HCT116 (cell line): ENCODE measurements at regions not wholly inside any gene's neighbourhood (a gene's known extent, or its start where the extent isn't known, plus 50 kb on each side); places are given as distances from the start of the nearest gene placed in this dataset.

Experiments
- ATAC-seq: fragments of 200-7000 bp; cut with Tn5 transposase; 2 replicates; pipeline ENCODE4 v1.9.1; 2020; ENCODE audit warnings: mild to moderate bottlenecking, moderate library complexity
- BruUV-seq: library from RNA; stranded (reverse); fragments of 400-500 nt; replicated peaks from 2 replicates; lab custom pipeline; 2021; lab: Mats Ljungman, UMichigan
- CTCF ChIA-PET: fragments of 300-600 bp; sonication (Branson Sonifier 250); formaldehyde crosslinking; loops from one replicate; lab custom pipeline; 2021; ENCODE audit warnings: antibody characterized with exemption; lab: Charles Lee
- POLR2A ChIA-PET: fragments of 300-600, 350-600 bp; sonication (Branson Sonifier 250); formaldehyde crosslinking; loops from one replicate; lab custom pipeline; 2021; ENCODE audit warnings: antibody characterized with exemption; lab: Charles Lee
- RAD21 ChIA-PET, 2 experiments: fragments of 300-600 bp; sonication (Branson Sonifier 250); formaldehyde crosslinking; loops; one replicate each; lab custom pipeline; 2023; ENCODE audit warnings: low total read pairs in 2 of 2; ENCODE audit not compliant: uncharacterized antibody in 2 of 2, unreplicated experiment in 2 of 2, low non-redundant PET in 1 of 2; lab: Charles Lee
- DNase-seq: peaks from one replicate; pipeline ENCODE4 v3.0.0-alpha.2; 2010; ENCODE audit warnings: low read depth, low spot score
- H2AFZ ChIP-seq: fragments of 200-600 bp; shearing (Covaris generic), sonication (generic); 2 replicates; pipeline ENCODE4 v1.6.1; 2017; ENCODE audit warnings: low read depth, mixed run types, mixed read lengths, antibody characterized with exemption, low read length; ENCODE audit not compliant: poor library complexity, severe bottlenecking
- H3K27ac ChIP-seq: 2 replicates; pipeline ENCODE4 v1.5.1; 2012; ENCODE audit warnings: low read depth, low read length
- H3K27me3 ChIP-seq: fragments of 200-600 bp; sonication (generic); 2 replicates; pipeline ENCODE4 v1.6.1; 2016; ENCODE audit warnings: mixed run types, low read length, mixed read lengths; ENCODE audit not compliant: insufficient read depth
- H3K36me3 ChIP-seq, 2 experiments: fragments of 200-500 bp in 1 of 2; fragments of 200-600 bp in 1 of 2; sonication (Bioruptor generic) in 1 of 2; sonication (generic) in 1 of 2; 2 replicates each; pipeline versions ENCODE4 v1.5.1 to v1.6.1; 2014 to 2016; ENCODE audit warnings: low read length in 2 of 2, inconsistent platforms in 1 of 2, mixed read lengths in 1 of 2, mixed run types in 1 of 2; ENCODE audit not compliant: insufficient read depth in 2 of 2, control insufficient read depth in 1 of 2
- H3K4me1 ChIP-seq, 2 experiments: fragments of 200-600 bp in 1 of 2; sonication (generic) in 1 of 2; 2 replicates each; pipeline versions ENCODE4 v1.5.1 to v1.6.1; 2012 to 2017; ENCODE audit warnings: low read length in 2 of 2, inconsistent platforms in 1 of 2, mild to moderate bottlenecking in 1 of 2, mixed read lengths in 1 of 2, mixed run types in 1 of 2, moderate library complexity in 1 of 2; ENCODE audit not compliant: insufficient read depth in 2 of 2, control insufficient read depth in 1 of 2
- H3K4me2 ChIP-seq: fragments of 200-600 bp; sonication (generic); 2 replicates; pipeline ENCODE4 v1.6.1; 2017; ENCODE audit warnings: mixed run types, low read length, mixed read lengths
- H3K4me3 ChIP-seq, 2 experiments: fragments of 200-600 bp in 1 of 2; sonication (generic) in 1 of 2; replicated peaks in 1 of 2; 2 replicates each; pipeline ENCODE4 v1.5.1; 2011 to 2016; ENCODE audit warnings: low read length in 2 of 2, control low read depth in 1 of 2, low read depth in 1 of 2, mild to moderate bottlenecking in 1 of 2, mixed read lengths in 1 of 2, mixed run types in 1 of 2
- H3K79me2 ChIP-seq: fragments of 200-600 bp; sonication (generic); 2 replicates; pipeline ENCODE4 v1.6.1; 2017; ENCODE audit warnings: mild to moderate bottlenecking, mixed run types, low read length, moderate library complexity, mixed read lengths; ENCODE audit not compliant: insufficient read depth
- H3K9ac ChIP-seq: fragments of 200-600 bp; sonication (generic); 2 replicates; pipeline ENCODE4 v1.6.1; 2016; ENCODE audit warnings: low read length, mixed read lengths
- H3K9me2 ChIP-seq: fragments of 200-600 bp; sonication (generic), shearing (Covaris generic); 2 replicates; pipeline ENCODE4 v1.6.1; 2017; ENCODE audit warnings: mixed run types, mild to moderate bottlenecking, moderate library complexity; ENCODE audit not compliant: insufficient read depth
- H3K9me3 ChIP-seq, 2 experiments: fragments of 200-500 bp in 1 of 2; fragments of 200-600 bp in 1 of 2; sonication (Bioruptor generic) in 1 of 2; sonication (generic) in 1 of 2; 2 replicates each; pipeline ENCODE4 v1.6.1; 2014 to 2017; ENCODE audit warnings: low read length in 2 of 2, mixed read lengths in 2 of 2, inconsistent platforms in 1 of 2, low read depth in 1 of 2, mild to moderate bottlenecking in 1 of 2, mixed run types in 1 of 2, moderate library complexity in 1 of 2; ENCODE audit not compliant: control insufficient read depth in 1 of 2, insufficient read depth in 1 of 2
- H4K20me1 ChIP-seq: fragments of 200-600 bp; sonication (generic), shearing (Covaris generic); 2 replicates; pipeline ENCODE4 v1.6.1; 2017; ENCODE audit warnings: mixed run types, mild to moderate bottlenecking, moderate library complexity; ENCODE audit not compliant: insufficient read depth
- ATF3 ChIP-seq: IDR thresholded peaks from 2 replicates; pipeline ENCODE4 v1.6.1; 2012
- CBX3 ChIP-seq: IDR thresholded peaks from 2 replicates; pipeline ENCODE4 v1.6.1; 2012; ENCODE audit warnings: low read depth
- CTCF ChIP-seq, 3 experiments: fragments of 200-600 bp in 1 of 3; sonication (generic) in 1 of 3; IDR thresholded peaks in 2 of 3; conservative IDR thresholded peaks in 1 of 3; 2 replicates each; pipeline ENCODE4 v1.5.1; 2012 to 2017; ENCODE audit warnings: low read depth in 2 of 3, low read length in 2 of 3, antibody characterized with exemption in 1 of 3, borderline replicate concordance in 1 of 3, control low read depth in 1 of 3, mild to moderate bottlenecking in 1 of 3, mixed read lengths in 1 of 3, mixed run types in 1 of 3, moderate library complexity in 1 of 3; ENCODE audit not compliant: insufficient read depth in 1 of 3
- EGR1 ChIP-seq: IDR thresholded peaks from 2 replicates; pipeline ENCODE4 v1.6.1; 2012; ENCODE audit warnings: low read depth
- EZH2 ChIP-seq: fragments of 200-600 bp; sonication (generic); IDR thresholded peaks from 2 replicates; pipeline ENCODE4 v1.6.1; 2017; ENCODE audit warnings: antibody characterized with exemption, mixed run types
- JUND ChIP-seq: IDR thresholded peaks from 2 replicates; pipeline ENCODE4 v1.6.1; 2012
- MAX ChIP-seq: IDR thresholded peaks from 2 replicates; pipeline ENCODE4 v1.6.1; 2012
- POLR2AphosphoS5 ChIP-seq: IDR thresholded peaks from 2 replicates; pipeline ENCODE4 v1.6.1; 2011; ENCODE audit warnings: mild to moderate bottlenecking, low read depth, low read length, moderate library complexity
- SIN3A ChIP-seq: IDR thresholded peaks from 2 replicates; pipeline ENCODE4 v1.6.1; 2012; ENCODE audit warnings: low read depth
- SP1 ChIP-seq: IDR thresholded peaks from 2 replicates; pipeline ENCODE4 v1.6.1; 2012; ENCODE audit warnings: low read depth
- SRF ChIP-seq: IDR thresholded peaks from 2 replicates; pipeline ENCODE4 v1.6.1; 2012; ENCODE audit warnings: low read depth
- TCF7L2 ChIP-seq: IDR thresholded peaks from 2 replicates; pipeline ENCODE4 v1.7.0; 2011; ENCODE audit warnings: borderline replicate concordance, inconsistent platforms; ENCODE audit not compliant: insufficient read depth, insufficient read length; ENCODE audit errors: extremely low read depth
- YY1 ChIP-seq: IDR thresholded peaks from 2 replicates; pipeline ENCODE4 v1.6.1; 2011; ENCODE audit warnings: low read length, low read depth, moderate library complexity, mild to moderate bottlenecking; ENCODE audit not compliant: insufficient replicate concordance; ENCODE audit errors: extremely low read depth
- ZBTB33 ChIP-seq: IDR thresholded peaks from 2 replicates; pipeline ENCODE4 v1.6.1; 2011; ENCODE audit warnings: mild to moderate bottlenecking, low read length, moderate library complexity; ENCODE audit not compliant: insufficient replicate concordance; ENCODE audit errors: extremely low read depth
- ZFX ChIP-seq: fragments of 450-650 bp; IDR thresholded peaks from 2 replicates; pipeline ENCODE4 v1.6.1; 2017
- ZNF274 ChIP-seq: fragments of 200-500 bp; sonication (Bioruptor generic); IDR thresholded peaks from 2 replicates; pipeline ENCODE4 v1.6.1; 2014; ENCODE audit warnings: mild to moderate bottlenecking, low read depth, low read length, inconsistent platforms
- intact Hi-C: fragments of 100-400 bp; cut with micrococcal nuclease; formaldehyde crosslinking; loops from 2 replicates; pipeline ENCODE4 v1.10.0; 2022

GRCh38 chr1:71296551-71297134 lies 215.8 kb upstream of the ZRANB2 start:
- no peaks in the 10 kb centered on the region for H3K36me3 ChIP-seq
- DNase-seq = no peak
- POLR2A ChIA-PET = no interaction called here
- ATAC-seq = no peak
- intact Hi-C loops = no loop called here
- RAD21 ChIA-PET = no interaction called here
- CTCF ChIA-PET = no interaction called here
- no peak overlapping the region for H3K27ac ChIP-seq
- H2AFZ ChIP-seq = no peak overlapping the region
- H3K4me1 ChIP-seq = no peaks in the 10 kb centered on the region
- TF ChIP-seq SIN3A (no peak), POLR2AphosphoS5 (no peak), JUND (no peak), TCF7L2 (no peak), MAX (no peak), CTCF (IDR thresholded peaks at IDR 0.05 in 2 of 3, conservative IDR thresholded peaks at IDR 0.05 in 1 of 3; ENCODE audit: borderline replicate concordance in 1 of 3, insufficient read depth in 1 of 3, low read depth in 2 of 3, low read length in 2 of 3) (no peak), SP1 (no peak)
- no peaks in the 10 kb centered on the region for H3K27me3 ChIP-seq
- H3K79me2 ChIP-seq = no peaks in the 10 kb centered on the region
- BruUV-seq = no TSS peak
- no peak overlapping the region for H3K4me2 ChIP-seq
- no peak overlapping the region for H3K9ac ChIP-seq
- no peaks in the 10 kb centered on the region; the same call in 1 of the 2 replicates for H4K20me1 ChIP-seq
- peaks cover 0 to 6% of the 10 kb centered on the region in 2 experiments; a peak in 1 of 4 replicates for H3K9me3 ChIP-seq
- no peaks in the 10 kb centered on the region for H3K9me2 ChIP-seq
- H3K4me3 ChIP-seq = no peak overlapping the region

- Histone ChIP-seq H3K9me2 (no peaks in the 10 kb centered on the region), H3K4me3 (no peak overlapping the region), H2AFZ (no peak overlapping the region), H4K20me1 (no peaks in the 10 kb centered on the region; the same call in 1 of the 2 replicates), H3K9ac (no peak overlapping the region), H3K36me3 (no peaks in the 10 kb centered on the region), H3K9me3 (peaks cover 0 to 6% of the 10 kb centered on the region in 2 experiments; a peak in 1 of 4 replicates), H3K27me3 (no peaks in the 10 kb centered on the region), H3K27ac (no peak overlapping the region), H3K4me2 (no peak overlapping the region), H3K4me1 (no peaks in the 10 kb centered on the region), H3K79me2 (no peaks in the 10 kb centered on the region)
- CTCF ChIA-PET = no interaction called here
- TF ChIP-seq SP1 (no peak), YY1 (no peak), ATF3 (no peak), ZFX (no peak), ZNF274 (no peak), CBX3 (no peak), ZBTB33 (no peak), EZH2 (no peak), POLR2AphosphoS5 (no peak), EGR1 (no peak), MAX (no peak), SRF (no peak)
- RAD21 ChIA-PET = no interaction called here
- POLR2A ChIA-PET = no interaction called here
- intact Hi-C loops = no loop called here
- DNase-seq = no peak
- no peak for ATAC-seq
- no TSS peak for BruUV-seq
Measured at GRCh38 chr1:71295350-71295749, 214.5 kb upstream of the ZRANB2 start.
